ENCODE measurements at regions not wholly inside any gene's neighbourhood (a gene's known extent, or its start where the extent isn't known, plus 50 kb on each side); places are given as distances from the start of the nearest gene placed in this dataset.
A peak's percentile ranks its signal among the peaks of the same experiment; 100 is the strongest.

DNA sequence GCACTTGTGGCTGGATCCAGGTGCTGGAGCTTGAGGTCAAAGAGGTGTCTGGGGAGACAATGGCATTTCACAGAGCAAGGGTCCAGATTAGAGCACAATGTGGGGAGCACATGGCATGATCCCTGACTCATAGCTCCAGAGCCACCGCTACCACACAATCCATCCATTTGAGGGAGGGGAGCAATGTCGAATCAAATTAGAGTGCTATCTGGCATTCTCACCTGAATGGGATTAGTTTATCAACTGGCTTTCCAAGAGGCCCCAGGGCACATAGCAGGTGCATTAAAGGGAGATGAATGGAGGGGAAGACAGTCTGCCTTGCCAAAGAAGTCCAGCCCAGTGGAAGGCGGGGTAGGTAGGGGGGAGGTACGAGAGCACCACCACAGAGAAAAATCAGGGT, 194.4 kb upstream of the GPR12 start:
- FAIRE-seq (no peak), DNase-seq (ENCODE audit: insufficient read length, low spot score) (no peak)
- TF ChIP-seq, protein P1, sequence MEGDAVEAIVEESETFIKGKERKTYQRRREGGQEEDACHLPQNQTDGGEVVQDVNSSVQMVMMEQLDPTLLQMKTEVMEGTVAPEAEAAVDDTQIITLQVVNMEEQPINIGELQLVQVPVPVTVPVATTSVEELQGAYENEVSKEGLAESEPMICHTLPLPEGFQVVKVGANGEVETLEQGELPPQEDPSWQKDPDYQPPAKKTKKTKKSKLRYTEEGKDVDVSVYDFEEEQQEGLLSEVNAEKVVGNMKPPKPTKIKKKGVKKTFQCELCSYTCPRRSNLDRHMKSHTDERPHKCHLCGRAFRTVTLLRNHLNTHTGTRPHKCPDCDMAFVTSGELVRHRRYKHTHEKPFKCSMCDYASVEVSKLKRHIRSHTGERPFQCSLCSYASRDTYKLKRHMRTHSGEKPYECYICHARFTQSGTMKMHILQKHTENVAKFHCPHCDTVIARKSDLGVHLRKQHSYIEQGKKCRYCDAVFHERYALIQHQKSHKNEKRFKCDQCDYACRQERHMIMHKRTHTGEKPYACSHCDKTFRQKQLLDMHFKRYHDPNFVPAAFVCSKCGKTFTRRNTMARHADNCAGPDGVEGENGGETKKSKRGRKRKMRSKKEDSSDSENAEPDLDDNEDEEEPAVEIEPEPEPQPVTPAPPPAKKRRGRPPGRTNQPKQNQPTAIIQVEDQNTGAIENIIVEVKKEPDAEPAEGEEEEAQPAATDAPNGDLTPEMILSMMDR (IDR thresholded peaks at IDR 0.05; ENCODE audit: insufficient read depth, missing control alignments), result no peak

DNA sequence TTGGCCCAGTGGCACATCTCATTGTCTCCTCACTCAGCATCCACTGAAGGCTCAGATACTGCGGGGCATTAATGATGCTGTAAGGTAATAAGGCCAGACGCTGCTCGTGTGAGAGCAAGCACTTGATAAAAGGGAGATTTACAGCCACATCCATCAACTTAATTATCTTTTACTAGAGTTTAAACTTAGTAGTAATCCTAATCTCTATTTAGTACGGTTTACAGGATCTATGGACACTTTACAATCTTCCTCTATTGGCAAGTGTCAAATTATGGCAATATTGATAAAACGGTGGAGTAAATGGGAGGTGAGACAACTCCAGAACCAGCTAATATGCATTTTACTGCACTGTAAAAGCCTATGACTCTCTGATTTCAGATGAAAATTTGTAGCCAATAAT, 192.7 kb upstream of the GPR12 start:
- TF ChIP-seq, protein P1 (IDR thresholded peaks at IDR 0.05; ENCODE audit: insufficient read depth, missing control alignments), result no peak
- FAIRE-seq (no peak), DNase-seq (ENCODE audit: insufficient read length, low spot score) (no peak)

DNA sequence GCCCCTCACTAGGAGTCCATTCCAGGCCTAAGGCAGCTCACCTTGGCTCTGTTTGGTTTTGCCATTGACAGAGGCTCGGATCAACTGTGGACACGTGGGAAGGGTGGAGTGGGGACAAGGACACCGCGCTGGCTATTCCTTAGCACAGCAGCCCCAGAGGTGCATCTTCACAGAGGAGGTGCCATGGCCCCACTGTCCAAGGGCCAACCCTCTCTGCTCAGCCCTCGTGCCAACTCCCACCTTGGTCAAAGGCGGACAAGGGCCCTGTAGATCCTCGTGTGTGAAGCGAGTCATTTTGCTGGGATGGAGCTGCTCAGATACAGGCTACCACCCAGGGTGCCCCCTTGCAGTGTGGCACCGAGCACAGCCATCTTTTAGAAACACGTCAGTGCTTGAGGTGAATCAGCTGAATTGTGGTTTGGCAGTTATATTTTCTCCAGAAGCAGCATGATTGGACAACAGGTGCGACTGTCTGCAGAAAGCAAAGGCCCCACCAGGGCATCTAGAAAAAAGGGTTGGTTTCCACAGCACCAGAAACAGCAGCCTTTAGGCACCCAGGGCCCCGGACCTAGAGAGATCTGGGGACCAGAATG, 192.1 kb upstream of the GPR12 start:
- FAIRE-seq (no peak), DNase-seq (ENCODE audit: insufficient read length, low spot score) (no peak)
- TF ChIP-seq, protein P1 (IDR thresholded peaks at IDR 0.05; ENCODE audit: insufficient read depth, missing control alignments), result no peak

DNA sequence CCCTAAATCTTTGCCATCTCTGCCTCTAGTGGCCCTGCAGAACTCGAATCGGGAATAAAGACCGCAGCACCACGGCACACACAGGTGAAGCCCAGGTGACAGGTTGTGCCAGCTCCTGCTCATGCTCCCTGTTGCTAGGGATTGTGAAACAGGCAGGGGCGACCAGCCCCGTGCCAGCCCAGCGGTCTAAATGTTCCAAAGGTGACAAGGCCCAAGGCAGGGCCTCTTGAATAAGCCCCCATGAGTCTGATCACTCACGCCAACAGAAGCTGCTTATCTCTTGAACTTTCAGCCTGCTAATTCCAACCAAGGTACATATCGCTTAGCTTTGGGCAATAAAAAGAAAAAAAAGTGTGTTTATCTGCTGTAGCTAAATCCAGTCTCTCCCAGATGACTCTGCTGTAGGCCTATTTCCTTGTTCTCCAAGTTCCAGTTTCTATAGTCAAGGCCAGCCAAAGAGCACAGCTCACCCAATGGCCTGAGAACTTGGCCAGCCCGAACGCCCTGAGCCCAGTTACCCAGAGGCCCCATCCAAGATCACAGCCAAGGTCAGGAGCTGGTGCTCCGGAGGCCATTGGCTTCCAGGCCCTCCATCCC, 191.1 kb upstream of the GPR12 start:
- no peak for FAIRE-seq
- no peak for DNase-seq (ENCODE audit: insufficient read length, low spot score)
- TF ChIP-seq, protein P1 (IDR thresholded peaks at IDR 0.05; ENCODE audit: insufficient read depth, missing control alignments), result no peak

DNA sequence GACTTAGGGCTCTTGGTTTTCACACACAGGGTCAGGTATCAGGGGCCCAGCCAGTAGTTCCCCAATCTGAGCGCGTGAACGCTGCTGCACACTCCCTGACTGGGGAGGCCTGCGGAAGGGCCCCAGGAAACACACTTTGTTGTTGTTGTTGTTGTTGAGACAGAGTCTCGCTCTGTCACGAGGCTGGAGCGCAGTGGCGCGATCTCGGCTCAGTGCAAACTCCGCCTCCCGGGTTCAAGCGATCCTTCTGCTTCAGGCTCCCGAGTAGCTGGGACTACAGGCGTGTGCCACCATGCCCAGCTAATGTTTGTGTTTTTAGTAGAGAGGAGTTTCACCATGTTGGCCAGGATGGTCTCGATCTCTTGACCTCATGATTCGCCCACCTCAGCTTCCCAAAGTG, 190.4 kb upstream of the GPR12 start:
- FAIRE-seq (no peak), DNase-seq (ENCODE audit: insufficient read length, low spot score) (no peak)
- TF ChIP-seq, protein P1 (IDR thresholded peaks at IDR 0.05; ENCODE audit: insufficient read depth, missing control alignments), result no peak

DNA sequence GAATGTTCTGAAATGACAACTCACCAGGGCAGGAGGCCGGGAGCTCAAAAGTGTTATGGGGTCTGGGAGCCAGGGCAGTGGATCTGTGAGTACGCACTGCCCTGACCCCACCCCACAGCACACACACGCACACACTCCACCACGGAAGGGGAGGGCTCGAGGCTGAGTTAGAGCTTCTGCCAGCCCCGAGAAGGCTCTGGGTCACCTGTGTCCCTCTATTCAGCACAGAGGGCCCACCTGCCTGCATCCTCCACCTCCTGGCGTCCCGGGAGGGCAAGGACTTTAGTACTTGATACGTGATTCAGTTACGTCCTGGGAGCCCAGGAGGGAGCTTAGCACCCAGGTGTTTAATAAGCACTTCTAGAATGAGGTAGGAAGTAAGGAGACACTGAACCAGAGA, 190.0 kb upstream of the GPR12 start:
- FAIRE-seq (no peak), DNase-seq (ENCODE audit: insufficient read length, low spot score) (no peak)
- TF ChIP-seq, protein P1 (IDR thresholded peaks at IDR 0.05; ENCODE audit: insufficient read depth, missing control alignments), result no peak

DNA sequence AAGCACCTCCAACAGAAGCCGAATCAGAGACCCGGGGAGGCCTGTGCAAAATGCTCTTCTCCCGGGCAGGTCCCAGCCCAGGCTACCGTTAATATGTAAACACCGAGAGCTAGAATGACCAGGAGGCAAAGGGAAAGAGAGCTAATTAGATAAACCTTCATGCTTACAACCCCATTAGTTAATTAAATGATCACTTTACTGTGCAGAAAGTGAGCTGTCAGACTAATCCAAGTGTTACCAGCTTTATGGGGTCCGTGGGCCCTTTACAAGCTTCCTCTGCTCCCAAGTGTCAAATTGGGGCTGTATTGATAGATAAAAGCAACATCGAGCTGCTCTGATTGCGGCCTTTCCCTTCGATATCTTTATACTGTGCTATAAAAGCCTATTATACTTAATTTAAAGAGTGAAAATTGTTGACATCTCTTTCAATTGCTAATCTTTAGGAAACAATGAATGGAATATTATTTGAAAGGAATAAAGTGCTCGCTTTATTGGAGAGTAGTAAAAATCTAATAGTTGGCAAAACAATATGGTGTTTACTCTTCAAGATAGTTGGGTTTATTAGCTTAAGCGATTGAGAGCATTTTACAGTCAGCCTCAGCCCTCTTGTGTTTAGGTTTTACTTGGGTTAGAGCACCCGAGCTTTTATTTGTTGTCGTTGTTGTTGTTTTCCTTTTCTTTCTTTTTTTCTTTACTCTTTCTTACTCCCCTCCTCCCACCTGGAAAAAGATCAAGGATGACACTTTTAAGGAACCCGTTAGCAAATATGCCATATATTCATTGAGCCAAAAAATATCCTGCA, 189.3 kb upstream of the GPR12 start:
- TF ChIP-seq, protein P1 (IDR thresholded peaks at IDR 0.05; ENCODE audit: insufficient read depth, missing control alignments), result no peak
- DNase-seq (ENCODE audit: insufficient read length, low spot score) (peak; percentile 59), FAIRE-seq (peak; percentile 69)

Measured in D721Med (cell line).